Urinary bladder (tissue), 3 donors: ENCODE measurements at regions not wholly inside any gene's neighbourhood (a gene's known extent, or its start where the extent isn't known, plus 50 kb on each side); places are given as distances from the start of the nearest gene placed in this dataset.
A peak's percentile ranks its signal among the peaks of the same experiment; 100 is the strongest.

Experiments used
- DNase-seq: peaks from one replicate; pipeline ENCODE4 v3.0.0-alpha.2; 2015; ENCODE audit errors: extremely low spot score
- H3K27ac ChIP-seq: one replicate; pipeline ENCODE4 v1.5.1; 2013; ENCODE audit warnings: low read depth, mild to moderate bottlenecking, moderate library complexity
- H3K36me3 ChIP-seq: one replicate; pipeline ENCODE4 v1.6.1; 2013; ENCODE audit warnings: mild to moderate bottlenecking, moderate library complexity; ENCODE audit not compliant: insufficient read depth
- H3K4me1 ChIP-seq: one replicate; pipeline ENCODE4 v1.6.1; 2013; ENCODE audit warnings: mild to moderate bottlenecking, moderate library complexity; ENCODE audit not compliant: insufficient read depth
- H3K4me3 ChIP-seq: one replicate; pipeline ENCODE4 v1.5.1; 2013; ENCODE audit warnings: low read depth, low read length
- WGBS: extraction: QIAGEN DNeasy Blood & Tissue Kit; methylation state at CpG from one replicate; pipeline ENCODE4 v1.1.7; 2013; 5-methylcytosine and 5-hydroxymethylcytosine counted together
- donor health status: healthy with polysubstance abuse.
- donor health status: healthy.

GRCh38 chr4:30783751-30784150 lies 63.6 kb downstream of the PCDH7 start:
- H3K4me3 ChIP-seq = no peak overlapping the region
- no peak overlapping the region for H3K27ac ChIP-seq
- H3K36me3 ChIP-seq = no peaks in the 10 kb centered on the region
- DNase-seq = no peak
- no peaks in the 10 kb centered on the region for H3K4me1 ChIP-seq

GRCh38 chr4:30789219-30789671 lies 69.1 kb downstream of the PCDH7 start:
- Histone ChIP-seq H3K36me3 (no peaks in the 10 kb centered on the region), H3K4me1 (no peaks in the 10 kb centered on the region), H3K4me3 (no peak overlapping the region), H3K27ac (no peak overlapping the region)
- peak; percentile 37 for DNase-seq
- WGBS = 25% methylated on average over 2 of the region's 2 CpGs

- H3K4me1 ChIP-seq = no peaks in the 10 kb centered on the region
- 96% methylated on average over 1 of the region's 1 CpG for WGBS
- no peaks in the 10 kb centered on the region for H3K36me3 ChIP-seq
- no peak overlapping the region for H3K27ac ChIP-seq
- no peak for DNase-seq
- H3K4me3 ChIP-seq = no peak overlapping the region
These were observed 70.0 kb downstream of the PCDH7 start for GRCh38 chr4:30790123-30790522.

GRCh38 chr4:30790998-30791397 lies 70.8 kb downstream of the PCDH7 start:
- Histone ChIP-seq H3K27ac (no peak overlapping the region), H3K4me1 (no peaks in the 10 kb centered on the region), H3K4me3 (no peak overlapping the region), H3K36me3 (no peaks in the 10 kb centered on the region)
- WGBS = 89% methylated on average over 4 of the region's 4 CpGs
- no peak for DNase-seq

GRCh38 chr4:30792601-30793000 lies 72.4 kb downstream of the PCDH7 start:
- WGBS = 81% methylated on average over 3 of the region's 3 CpGs
- no peak overlapping the region for H3K4me3 ChIP-seq
- DNase-seq = no peak
- H3K4me1 ChIP-seq = no peaks in the 10 kb centered on the region
- H3K36me3 ChIP-seq = no peaks in the 10 kb centered on the region
- H3K27ac ChIP-seq = no peak overlapping the region

GRCh38 chr4:30801876-30802275 lies 81.7 kb downstream of the PCDH7 start:
- DNase-seq = no peak
- Histone ChIP-seq H3K27ac (no peak overlapping the region), H3K36me3 (no peaks in the 10 kb centered on the region), H3K4me3 (no peak overlapping the region), H3K4me1 (no peaks in the 10 kb centered on the region)
- 86% methylated on average over 2 of the region's 2 CpGs for WGBS

- H3K4me3 ChIP-seq = no peak overlapping the region
- H3K36me3 ChIP-seq = no peaks in the 10 kb centered on the region
- DNase-seq = no peak
- no peak overlapping the region for H3K27ac ChIP-seq
- no peaks in the 10 kb centered on the region for H3K4me1 ChIP-seq
- 67% methylated on average over 3 of the region's 3 CpGs for WGBS
These were observed 82.6 kb downstream of the PCDH7 start for GRCh38 chr4:30802622-30803323.

GRCh38 chr4:30808276-30808675 lies 88.1 kb downstream of the PCDH7 start:
- DNase-seq = no peak
- Histone ChIP-seq H3K36me3 (no peaks in the 10 kb centered on the region), H3K4me1 (no peaks in the 10 kb centered on the region)

GRCh38 chr4:30811296-30811695 lies 91.1 kb downstream of the PCDH7 start:
- no peaks in the 10 kb centered on the region for H3K4me1 ChIP-seq
- no peaks in the 10 kb centered on the region for H3K36me3 ChIP-seq
- H3K4me3 ChIP-seq = no peak overlapping the region
- no peak for DNase-seq
- no peak overlapping the region for H3K27ac ChIP-seq
- WGBS = 68% methylated on average over 2 of the region's 2 CpGs

More at GRCh38 chr4:30808276-30808675, 88.1 kb downstream of the PCDH7 start:
- no peak overlapping the region for H3K27ac ChIP-seq
- H3K4me3 ChIP-seq = no peak overlapping the region

GRCh38 chr4:30815685-30816084 lies 95.5 kb downstream of the PCDH7 start:
- Histone ChIP-seq H3K27ac (no peak overlapping the region), H3K4me1 (no peaks in the 10 kb centered on the region), H3K4me3 (no peak overlapping the region), H3K36me3 (no peaks in the 10 kb centered on the region)
- no peak for DNase-seq
- 74% methylated on average over 2 of the region's 2 CpGs for WGBS

GRCh38 chr4:30817447-30817846 lies 97.3 kb downstream of the PCDH7 start:
- no peak for DNase-seq
- whole genome bisulfite sequencing = 65% methylated on average over 1 of the region's 1 CpG
- no peaks in the 10 kb centered on the region for H3K36me3 ChIP-seq
- no peak overlapping the region for H3K4me3 ChIP-seq
- H3K4me1 ChIP-seq = no peaks in the 10 kb centered on the region
- no peak overlapping the region for H3K27ac ChIP-seq

GRCh38 chr4:30818541-30818940 lies 98.4 kb downstream of the PCDH7 start:
- no peak for DNase-seq
- no peak overlapping the region for H3K4me3 ChIP-seq
- H3K27ac ChIP-seq = no peak overlapping the region
- no peaks in the 10 kb centered on the region for H3K4me1 ChIP-seq
- H3K36me3 ChIP-seq = no peaks in the 10 kb centered on the region

GRCh38 chr4:30821275-30821674 lies 101.1 kb downstream of the PCDH7 start:
- DNase-seq = no peak
- Histone ChIP-seq H3K4me3 (no peak overlapping the region), H3K4me1 (no peaks in the 10 kb centered on the region), H3K27ac (no peak overlapping the region), H3K36me3 (no peaks in the 10 kb centered on the region)
- 86% methylated on average over 4 of the region's 4 CpGs for WGBS

GRCh38 chr4:30821859-30822612 lies 101.9 kb downstream of the PCDH7 start:
- Histone ChIP-seq H3K4me3 (no peak overlapping the region), H3K36me3 (no peaks in the 10 kb centered on the region), H3K27ac (no peak overlapping the region), H3K4me1 (no peaks in the 10 kb centered on the region)
- DNase-seq = no peak
- WGBS = 53% methylated on average over 12 of the region's 12 CpGs
